Activated CD8-positive, alpha-beta memory T cell treated with anti-CD3 and anti-CD28 coated beads, Interleukin-2, amount 10 ng/mL, durations not matched to agents 7 days and 5 days (primary cell): ENCODE measurements at regions not wholly inside any gene's neighbourhood (a gene's known extent, or its start where the extent isn't known, plus 50 kb on each side); places are given as distances from the start of the nearest gene placed in this dataset.

Experiments used
- ATAC-seq: fragments of 150-1000 bp; cut with Tn5 transposase; one replicate; pipeline ENCODE4 v1.10.0; 2021; ENCODE audit warnings: moderate library complexity
- CTCF ChIA-PET: fragments of 350-600 bp; sonication (Branson Sonifier 250); formaldehyde crosslinking; loops from one replicate; lab custom pipeline; 2021; ENCODE audit warnings: antibody characterized with exemption; lab: Charles Lee
- DNase-seq: peaks from one replicate; pipeline ENCODE4 v3.0.0-alpha.2; 2020
- H3K27ac Mint-ChIP-seq: one replicate; pipeline ENCODE4 v1.8.0; 2021; ENCODE audit warnings: mild to moderate bottlenecking, mixed read lengths
- H3K27me3 Mint-ChIP-seq: one replicate; pipeline ENCODE4 v1.8.0; 2021; ENCODE audit warnings: mixed read lengths
- H3K36me3 Mint-ChIP-seq: one replicate; pipeline ENCODE4 v1.8.0; 2021; ENCODE audit warnings: mild to moderate bottlenecking, mixed read lengths
- H3K4me1 Mint-ChIP-seq: one replicate; pipeline ENCODE4 v1.8.0; 2021; ENCODE audit warnings: mixed read lengths
- H3K4me3 Mint-ChIP-seq: one replicate; pipeline ENCODE4 v1.8.0; 2021; ENCODE audit warnings: mild to moderate bottlenecking, moderate library complexity, mixed read lengths
- H3K9me3 Mint-ChIP-seq: one replicate; pipeline ENCODE4 v1.8.0; 2022; ENCODE audit warnings: low read depth, mixed read lengths

- Mint-ChIP-seq H3K27me3 (no peaks in the 10 kb centered on the region), H3K36me3 (no peaks in the 10 kb centered on the region), H3K27ac (no peak overlapping the region), H3K4me3 (no peak overlapping the region), H3K9me3 (no peaks in the 10 kb centered on the region), H3K4me1 (no peaks in the 10 kb centered on the region)
- ATAC-seq: no peak
- CTCF ChIA-PET: no interaction called here
- no peak for DNase-seq
Measured at GRCh38 chr5:89388872-89389271, 505.9 kb upstream of the MEF2C start.

GRCh38 chr5:89384391-89384790, 501.4 kb upstream of the MEF2C start:
- CTCF ChIA-PET: no interaction called here

GRCh38 chr5:89380635-89381034, 497.7 kb upstream of the MEF2C start:
- Mint-ChIP-seq H3K27me3 (no peaks in the 10 kb centered on the region), H3K27ac (no peak overlapping the region), H3K9me3 (peaks cover 6% of the 10 kb centered on the region), H3K36me3 (no peaks in the 10 kb centered on the region), H3K4me3 (no peak overlapping the region), H3K4me1 (no peaks in the 10 kb centered on the region)
- CTCF ChIA-PET: no interaction called here
- no peak for ATAC-seq
- no peak for DNase-seq

More at GRCh38 chr5:89384391-89384790, 501.4 kb upstream of the MEF2C start:
- H3K27me3 Mint-ChIP-seq: no peaks in the 10 kb centered on the region
- H3K27ac Mint-ChIP-seq: no peak overlapping the region
- H3K4me3 Mint-ChIP-seq: no peak overlapping the region
- no peak for DNase-seq
- H3K36me3 Mint-ChIP-seq: no peaks in the 10 kb centered on the region
- H3K4me1 Mint-ChIP-seq: no peaks in the 10 kb centered on the region
- no peak for ATAC-seq
- H3K9me3 Mint-ChIP-seq: peaks cover 6% of the 10 kb centered on the region

- no peaks in the 10 kb centered on the region for H3K4me1 Mint-ChIP-seq
- H3K27ac Mint-ChIP-seq: no peak overlapping the region
- H3K9me3 Mint-ChIP-seq: peaks cover 6% of the 10 kb centered on the region
- no peaks in the 10 kb centered on the region for H3K36me3 Mint-ChIP-seq
- CTCF ChIA-PET: no interaction called here
- DNase-seq: no peak
- no peak overlapping the region for H3K4me3 Mint-ChIP-seq
- no peaks in the 10 kb centered on the region for H3K27me3 Mint-ChIP-seq
- no peak for ATAC-seq
Measured at GRCh38 chr5:89377767-89378455, 494.9 kb upstream of the MEF2C start.

DNA sequence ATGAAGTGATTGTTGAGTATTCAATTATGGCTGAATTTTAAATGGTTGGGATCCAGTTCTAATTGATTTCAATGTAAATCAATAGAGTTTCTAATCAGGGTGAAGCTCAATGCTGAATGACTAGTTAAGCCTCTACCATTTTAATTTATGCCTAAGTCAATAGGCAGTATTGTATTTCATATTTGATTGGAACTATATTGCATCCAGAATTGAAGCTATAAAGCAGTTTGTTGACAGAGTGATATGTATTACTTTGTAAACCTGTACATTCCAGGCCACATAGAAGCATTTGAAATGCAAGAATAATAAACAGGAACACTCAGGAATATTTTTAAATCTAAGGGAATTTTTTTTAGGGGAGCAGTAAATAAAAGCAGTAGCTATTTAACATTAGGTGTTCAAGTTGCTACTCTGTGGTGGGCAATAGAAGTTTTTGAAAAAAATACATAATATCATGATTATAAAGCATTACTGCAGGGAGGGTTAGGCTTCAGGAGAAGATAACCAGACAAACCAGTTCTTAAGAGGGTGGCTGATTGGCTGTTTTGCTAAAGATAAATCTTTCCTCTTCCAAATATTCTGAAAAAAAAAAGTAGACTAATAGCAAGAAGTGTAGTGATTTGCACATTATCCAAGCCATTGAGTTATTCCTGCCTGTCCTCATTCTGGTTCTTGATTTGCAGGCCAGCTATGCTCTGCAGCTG, 492.0 kb upstream of the MEF2C start:
- Mint-ChIP-seq H3K4me1 (no peaks in the 10 kb centered on the region), H3K27me3 (no peaks in the 10 kb centered on the region), H3K27ac (no peak overlapping the region), H3K36me3 (no peaks in the 10 kb centered on the region), H3K9me3 (no peaks in the 10 kb centered on the region), H3K4me3 (no peak overlapping the region)
- CTCF ChIA-PET: no interaction called here
- ATAC-seq: no peak
- no peak for DNase-seq

DNA sequence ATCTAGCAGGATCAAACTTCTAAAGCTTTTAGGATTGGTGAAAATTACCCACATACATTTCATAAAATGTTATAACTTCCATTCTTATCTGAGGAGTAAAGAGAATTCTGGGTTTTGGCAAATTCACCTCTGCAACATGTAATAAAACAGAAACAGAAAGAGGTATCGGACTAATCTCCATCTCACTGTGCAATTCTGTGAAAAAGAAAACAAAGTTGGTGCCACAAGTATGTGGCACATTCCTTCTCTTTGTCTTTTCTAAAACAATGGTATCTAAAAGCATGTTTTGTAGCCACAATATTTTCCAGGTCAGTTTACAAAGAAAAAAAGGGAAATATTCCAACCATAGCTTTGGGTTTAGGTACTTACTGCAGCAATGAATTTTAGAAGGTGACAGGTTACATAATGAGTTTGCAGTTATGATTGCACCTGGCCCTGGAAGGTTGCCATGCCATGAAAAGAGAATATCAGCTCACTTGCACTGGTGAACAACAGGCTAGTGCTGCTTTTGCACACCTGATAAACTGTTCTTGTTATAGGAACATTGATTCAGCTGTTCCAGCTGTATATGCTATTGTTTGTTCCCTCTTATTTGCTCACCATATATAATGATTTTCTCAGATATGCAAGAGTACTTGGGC, 491.3 kb upstream of the MEF2C start:
- H3K4me3 Mint-ChIP-seq: no peak overlapping the region
- H3K27ac Mint-ChIP-seq: no peak overlapping the region
- ATAC-seq: no peak
- H3K27me3 Mint-ChIP-seq: no peaks in the 10 kb centered on the region
- no peaks in the 10 kb centered on the region for H3K4me1 Mint-ChIP-seq
- H3K36me3 Mint-ChIP-seq: no peaks in the 10 kb centered on the region
- DNase-seq: no peak
- H3K9me3 Mint-ChIP-seq: no peaks in the 10 kb centered on the region
- CTCF ChIA-PET: no interaction called here

DNA sequence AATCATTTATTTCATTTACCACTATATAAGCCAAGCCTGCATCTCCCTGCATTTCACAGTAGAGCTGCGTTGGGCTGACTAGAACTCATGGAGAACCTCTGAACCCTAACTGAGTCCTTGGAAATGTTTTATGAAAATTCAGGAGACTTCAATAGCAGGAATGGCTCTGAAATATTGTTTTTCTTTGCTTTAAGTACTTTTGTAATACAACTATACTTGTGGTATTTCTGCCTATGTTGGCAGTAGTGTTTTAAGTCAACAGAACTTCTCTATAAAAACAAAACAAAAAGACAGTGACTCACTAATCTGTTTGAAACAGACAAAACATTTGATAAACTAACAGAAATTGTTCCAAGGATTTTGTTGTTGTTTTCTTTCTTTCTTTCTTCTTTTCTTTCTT, 489.2 kb upstream of the MEF2C start:
- H3K4me1 Mint-ChIP-seq: no peaks in the 10 kb centered on the region
- CTCF ChIA-PET: no interaction called here
- no peaks in the 10 kb centered on the region for H3K9me3 Mint-ChIP-seq
- ATAC-seq (no peak), DNase-seq (no peak)
- H3K27me3 Mint-ChIP-seq: no peaks in the 10 kb centered on the region
- no peaks in the 10 kb centered on the region for H3K36me3 Mint-ChIP-seq
- no peak overlapping the region for H3K27ac Mint-ChIP-seq
- no peak overlapping the region for H3K4me3 Mint-ChIP-seq

DNA sequence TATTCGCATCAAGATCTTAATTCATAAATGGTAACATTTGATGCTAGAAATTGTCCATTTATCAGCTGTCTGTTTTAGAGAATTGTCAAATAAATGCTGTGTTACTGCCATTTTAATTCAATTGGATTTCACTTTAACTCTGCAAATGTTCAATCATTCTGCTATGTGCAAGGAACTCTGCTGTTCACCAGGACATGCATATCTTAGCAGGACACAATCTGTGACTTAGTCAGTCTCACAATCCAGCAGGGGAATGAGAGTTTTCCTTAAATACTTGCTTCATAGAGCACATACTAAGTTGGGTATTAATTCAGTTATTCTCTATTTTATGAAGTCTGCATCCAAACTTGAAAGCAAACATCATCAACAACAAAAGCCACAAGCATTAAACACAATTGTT, 488.7 kb upstream of the MEF2C start:
- no peaks in the 10 kb centered on the region for H3K27me3 Mint-ChIP-seq
- no peak overlapping the region for H3K4me3 Mint-ChIP-seq
- DNase-seq (no peak), ATAC-seq (no peak)
- H3K9me3 Mint-ChIP-seq: no peaks in the 10 kb centered on the region
- H3K4me1 Mint-ChIP-seq: no peaks in the 10 kb centered on the region
- H3K27ac Mint-ChIP-seq: no peak overlapping the region
- no peaks in the 10 kb centered on the region for H3K36me3 Mint-ChIP-seq
- CTCF ChIA-PET: no interaction called here

GRCh38 chr5:89359046-89359445, 476.1 kb upstream of the MEF2C start:
- H3K9me3 Mint-ChIP-seq: peaks cover 2% of the 10 kb centered on the region
- H3K36me3 Mint-ChIP-seq: no peaks in the 10 kb centered on the region
- H3K4me1 Mint-ChIP-seq: no peaks in the 10 kb centered on the region
- ATAC-seq: no peak
- CTCF ChIA-PET: no interaction called here
- no peak for DNase-seq
- no peak overlapping the region for H3K27ac Mint-ChIP-seq
- no peak overlapping the region for H3K4me3 Mint-ChIP-seq
- H3K27me3 Mint-ChIP-seq: no peaks in the 10 kb centered on the region

- H3K9me3 Mint-ChIP-seq: peaks cover 2% of the 10 kb centered on the region
- no peaks in the 10 kb centered on the region for H3K4me1 Mint-ChIP-seq
- H3K4me3 Mint-ChIP-seq: no peak overlapping the region
- H3K27ac Mint-ChIP-seq: peak overlapping the region; percentile 29
- CTCF ChIA-PET: no interaction called here
- no peaks in the 10 kb centered on the region for H3K27me3 Mint-ChIP-seq
- ATAC-seq (no peak), DNase-seq (no peak)
- H3K36me3 Mint-ChIP-seq: no peaks in the 10 kb centered on the region
Measured at GRCh38 chr5:89353837-89354551, 471.0 kb upstream of the MEF2C start.

DNA sequence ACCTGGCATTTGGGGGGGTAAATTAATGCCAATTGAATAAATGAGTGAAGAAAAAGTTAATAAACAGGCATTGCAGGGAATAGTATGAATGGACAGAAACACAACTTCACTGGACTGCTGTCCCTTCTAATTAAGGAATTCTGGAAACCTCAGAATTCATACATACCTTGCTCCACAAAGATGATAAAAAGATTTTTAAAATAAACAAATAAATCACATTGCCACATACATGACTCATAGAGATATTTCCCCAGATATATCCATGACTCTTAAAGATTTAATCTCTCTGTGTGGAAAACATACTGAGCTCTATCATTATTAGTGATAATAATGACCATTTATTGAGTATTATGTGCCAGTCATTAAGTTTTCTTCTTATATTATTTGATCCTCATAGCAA, 469.0 kb upstream of the MEF2C start:
- Mint-ChIP-seq H3K9me3 (peaks cover 2% of the 10 kb centered on the region), H3K36me3 (no peaks in the 10 kb centered on the region), H3K4me1 (no peaks in the 10 kb centered on the region), H3K4me3 (no peak overlapping the region), H3K27me3 (no peaks in the 10 kb centered on the region), H3K27ac (no peak overlapping the region)
- ATAC-seq (no peak), DNase-seq (no peak)
- CTCF ChIA-PET: no interaction called here

GRCh38 chr5:89351222-89351621, 468.2 kb upstream of the MEF2C start:
- no peak overlapping the region for H3K4me3 Mint-ChIP-seq
- H3K9me3 Mint-ChIP-seq: peaks cover 2% of the 10 kb centered on the region
- H3K36me3 Mint-ChIP-seq: no peaks in the 10 kb centered on the region
- no peaks in the 10 kb centered on the region for H3K4me1 Mint-ChIP-seq
- ATAC-seq: no peak
- CTCF ChIA-PET: no interaction called here
- no peak for DNase-seq
- no peaks in the 10 kb centered on the region for H3K27me3 Mint-ChIP-seq
- H3K27ac Mint-ChIP-seq: no peak overlapping the region

DNA sequence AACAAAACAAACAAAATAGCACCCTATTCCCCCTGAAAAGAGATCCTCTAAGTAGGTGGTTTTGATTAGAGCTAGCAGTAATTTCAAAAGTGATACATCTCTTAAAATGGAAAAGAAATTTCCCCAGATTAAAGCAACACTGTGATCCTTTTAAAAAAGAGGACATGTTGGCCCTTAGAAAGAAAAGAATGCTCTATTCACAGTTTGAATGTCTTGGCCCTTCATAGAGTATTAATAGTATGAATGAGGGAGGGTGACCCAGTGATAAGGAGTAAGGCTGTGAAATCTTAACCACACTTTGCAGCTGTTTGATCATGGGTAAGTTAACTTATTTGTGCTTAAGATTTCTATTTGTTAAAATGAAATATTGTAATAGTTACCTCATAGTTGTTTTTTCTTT, 467.7 kb upstream of the MEF2C start:
- Mint-ChIP-seq H3K27me3 (no peaks in the 10 kb centered on the region), H3K27ac (no peak overlapping the region), H3K9me3 (peaks cover 2% of the 10 kb centered on the region), H3K4me3 (no peak overlapping the region), H3K36me3 (no peaks in the 10 kb centered on the region), H3K4me1 (no peaks in the 10 kb centered on the region)
- DNase-seq (no peak), ATAC-seq (no peak)
- CTCF ChIA-PET: no interaction called here
